GM12891 (cell line): ENCODE measurements at regions not wholly inside any gene's neighbourhood (a gene's known extent, or its start where the extent isn't known, plus 50 kb on each side); places are given as distances from the start of the nearest gene placed in this dataset.
"Not testable (repeated sequence)": the region's sequence is repeated elsewhere in the genome, so short reads cannot be mapped to it uniquely, and the experiment has no call there.

Source experiments
- DNase-seq: peaks from one replicate; pipeline ENCODE4 v3.0.0; 2011; ENCODE audit warnings: low spot score; ENCODE audit not compliant: insufficient read length
- FAIRE-seq: peaks from 2 replicates; lab custom pipeline; 2011; peaks lifted over from hg19 to GRCh38; lab: Jason Lieb, UNC
- PAX5 ChIP-seq: IDR thresholded peaks from 2 replicates; pipeline ENCODE4 v1.6.1; 2011; ENCODE audit warnings: low read length, moderate library complexity, mild to moderate bottlenecking; ENCODE audit not compliant: insufficient read depth, severe bottlenecking
- POLR2A ChIP-seq: IDR thresholded peaks from 2 replicates; pipeline ENCODE4 v1.6.1; 2011; ENCODE audit warnings: low read depth, low read length, control low read depth
- POLR2AphosphoS5 ChIP-seq: IDR thresholded peaks from 2 replicates; pipeline ENCODE4 v1.6.1; 2011; ENCODE audit warnings: low read depth, low read length, control low read depth
- POU2F2 ChIP-seq: IDR thresholded peaks from 2 replicates; pipeline ENCODE4 v1.6.1; 2011; ENCODE audit warnings: low read depth, mild to moderate bottlenecking, control low read depth, low read length, moderate library complexity
- SPI1 ChIP-seq: IDR thresholded peaks from 2 replicates; pipeline ENCODE4 v1.6.1; 2011; ENCODE audit warnings: low read depth, low read length, control low read depth
- TAF1 ChIP-seq: IDR thresholded peaks from 2 replicates; pipeline ENCODE4 v1.6.1; 2011; ENCODE audit warnings: low read depth, low read length, control low read depth

DNA sequence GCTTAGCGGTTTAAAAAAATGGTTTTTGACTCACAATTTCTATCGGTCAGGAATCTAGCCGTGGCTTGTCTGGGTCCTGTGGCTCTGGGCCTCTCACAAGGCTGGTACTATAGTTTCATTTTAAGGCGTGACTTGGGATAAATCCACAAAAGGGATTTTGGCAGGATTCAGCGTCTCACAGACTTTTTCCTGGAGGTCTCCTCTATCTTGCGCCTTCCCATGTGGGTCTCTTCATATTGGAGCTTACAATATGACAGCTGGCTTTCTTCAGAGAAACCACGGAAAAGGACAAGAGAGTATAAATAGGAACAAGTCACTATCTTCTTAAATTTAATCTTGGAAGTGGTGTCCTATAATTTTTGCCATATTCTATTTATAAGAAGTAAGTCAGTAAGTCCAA, 250.5 kb downstream of the DSC3 start:
- no peak for TF ChIP-seq POLR2A
- TF ChIP-seq POLR2AphosphoS5: no peak
- TF ChIP-seq POU2F2: no peak
- no peak for TF ChIP-seq SPI1
- no peak for TF ChIP-seq TAF1
- TF ChIP-seq PAX5: no peak
- no peak for DNase-seq
- FAIRE-seq: no peak

DNA sequence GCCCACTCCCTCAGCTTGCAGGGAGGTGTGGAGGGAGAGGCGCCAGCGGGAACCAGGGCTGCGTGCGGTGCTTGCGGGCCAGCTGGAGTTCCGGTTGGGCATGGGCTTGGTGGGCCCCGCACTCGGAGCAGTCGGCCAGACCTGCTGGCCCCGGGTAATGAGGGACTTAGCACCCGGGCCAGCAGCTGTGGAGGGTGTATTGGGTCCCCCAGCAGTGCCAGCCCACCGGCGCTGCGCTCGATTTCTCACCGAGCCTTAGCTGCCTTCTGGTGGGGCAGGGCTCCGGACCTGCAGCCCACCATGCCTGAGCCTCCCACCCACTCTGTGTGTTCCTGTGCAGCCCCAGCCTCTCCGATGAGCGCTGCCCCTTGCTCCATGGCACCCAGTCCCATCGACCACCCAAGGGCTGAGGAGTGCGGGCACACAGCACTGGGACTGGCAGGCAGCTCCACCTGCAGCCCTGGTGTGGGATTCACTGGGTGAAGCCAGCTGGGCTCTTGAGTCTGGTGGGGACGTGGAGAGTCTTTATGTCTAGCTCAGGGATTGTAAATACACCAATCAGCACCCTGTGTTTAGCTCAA, 254.0 kb downstream of the DSC3 start:
- not testable (repeated sequence) for FAIRE-seq, DNase-seq

DNA sequence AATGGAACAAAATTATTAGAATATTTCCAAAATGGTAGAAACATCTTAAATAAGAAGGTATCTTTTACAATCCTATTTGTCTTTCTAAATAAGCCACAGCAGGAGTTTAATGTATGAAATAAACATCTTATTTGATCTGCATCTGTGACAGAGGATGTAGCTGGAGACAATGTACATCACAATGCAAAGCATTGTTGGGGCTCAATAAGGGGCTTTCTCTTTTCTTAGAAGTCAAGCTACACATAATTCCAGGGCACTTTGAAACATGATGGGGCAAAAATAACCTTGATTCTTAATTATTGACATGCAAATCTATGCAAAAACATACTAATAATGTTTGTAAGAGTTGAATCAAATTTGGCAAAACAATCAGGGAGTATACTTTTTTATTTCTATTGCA, 255.1 kb downstream of the DSC3 start:
- DNase-seq: no peak
- FAIRE-seq: no peak
- TF ChIP-seq PAX5 (no peak), TAF1 (no peak), POLR2AphosphoS5 (no peak), SPI1 (no peak), POU2F2 (no peak), POLR2A (no peak)

DNA sequence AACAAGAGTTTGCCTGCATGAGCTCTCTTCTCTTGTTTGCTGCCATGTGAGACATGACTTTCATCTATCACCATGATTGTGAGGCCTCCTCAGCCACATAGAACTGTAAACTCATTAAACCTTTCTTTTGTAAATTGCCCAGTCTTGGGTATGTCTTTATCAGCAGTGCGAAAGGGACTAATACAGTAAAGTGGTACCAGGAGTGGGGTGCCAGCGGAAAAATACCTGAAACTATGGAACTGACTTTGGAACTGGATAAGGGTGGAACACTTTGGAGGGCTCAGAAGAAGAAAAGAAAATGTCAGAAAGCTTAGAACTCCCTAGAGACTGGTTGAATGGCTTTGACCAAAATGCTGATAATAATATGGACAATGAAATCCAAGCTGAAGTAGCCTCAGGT, 260.9 kb downstream of the DSC3 start:
- DNase-seq (no peak), FAIRE-seq (no peak)
- TF ChIP-seq SPI1 (no peak), POLR2AphosphoS5 (no peak)

DNA sequence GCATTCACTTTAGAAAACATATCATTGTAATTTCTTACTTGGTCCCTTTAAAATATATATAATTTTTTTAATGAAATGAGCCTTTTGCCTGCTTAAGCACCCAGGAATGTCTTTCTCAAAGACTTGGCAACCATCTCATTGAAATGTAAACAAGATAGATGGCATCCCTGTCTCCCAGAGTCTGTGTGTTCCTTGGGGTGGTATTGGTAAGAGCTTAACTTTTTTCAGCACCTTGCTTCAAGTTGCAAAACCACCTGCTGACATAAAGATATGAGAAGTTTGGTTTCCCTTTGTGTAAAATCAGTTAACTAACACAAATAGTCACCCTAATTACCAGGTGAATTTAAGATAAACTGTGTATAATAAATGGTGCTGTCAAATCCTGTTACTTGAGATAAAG, 266.9 kb downstream of the DSC3 start:
- no peak for FAIRE-seq
- no peak for DNase-seq
- TF ChIP-seq SPI1 (no peak), TAF1 (no peak), POLR2A (no peak), PAX5 (no peak), POU2F2 (no peak), POLR2AphosphoS5 (no peak)

DNA sequence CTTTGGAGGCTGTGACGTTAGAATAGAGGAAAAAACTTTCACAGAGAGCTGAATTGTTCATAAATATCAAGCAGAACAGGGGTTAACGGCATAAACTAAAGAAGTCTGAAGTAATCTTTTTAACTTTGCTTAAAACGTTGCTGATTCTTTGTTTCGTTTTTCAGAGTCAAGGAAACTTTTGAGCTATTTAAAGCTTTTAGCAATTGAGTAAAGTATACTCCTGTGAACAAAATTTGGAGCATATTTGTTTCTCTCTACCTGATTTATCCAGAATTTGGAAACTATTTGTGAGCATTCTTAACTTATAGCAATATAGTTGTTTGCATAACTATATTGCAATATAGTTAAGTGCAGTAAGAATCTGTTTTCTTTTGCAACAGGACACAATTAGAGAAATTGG, 270.4 kb downstream of the DSC3 start:
- not testable (repeated sequence) for DNase-seq, FAIRE-seq

DNA sequence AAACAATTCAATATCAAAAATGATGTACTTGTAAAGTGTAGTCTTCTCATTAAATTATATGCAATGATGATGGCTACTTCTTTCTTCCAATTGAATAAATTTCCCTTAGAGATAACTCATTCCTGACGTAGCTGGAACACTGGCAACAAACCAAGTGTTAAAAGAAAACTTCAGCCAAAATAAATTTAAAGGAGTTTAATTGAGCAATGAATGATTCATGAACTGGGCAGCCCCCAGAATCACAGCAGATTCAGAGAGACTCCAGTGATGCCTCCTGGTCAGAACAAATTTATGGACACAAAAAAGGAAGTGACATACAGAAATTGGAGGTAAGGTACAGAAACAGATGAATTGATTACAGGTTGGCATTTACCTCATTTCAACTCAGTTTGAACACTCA, 276.5 kb downstream of the DSC3 start:
- FAIRE-seq (no peak), DNase-seq (no peak)
- TF ChIP-seq TAF1 (no peak), SPI1 (no peak), PAX5 (no peak), POLR2AphosphoS5 (no peak), POLR2A (no peak), POU2F2 (no peak)

DNA sequence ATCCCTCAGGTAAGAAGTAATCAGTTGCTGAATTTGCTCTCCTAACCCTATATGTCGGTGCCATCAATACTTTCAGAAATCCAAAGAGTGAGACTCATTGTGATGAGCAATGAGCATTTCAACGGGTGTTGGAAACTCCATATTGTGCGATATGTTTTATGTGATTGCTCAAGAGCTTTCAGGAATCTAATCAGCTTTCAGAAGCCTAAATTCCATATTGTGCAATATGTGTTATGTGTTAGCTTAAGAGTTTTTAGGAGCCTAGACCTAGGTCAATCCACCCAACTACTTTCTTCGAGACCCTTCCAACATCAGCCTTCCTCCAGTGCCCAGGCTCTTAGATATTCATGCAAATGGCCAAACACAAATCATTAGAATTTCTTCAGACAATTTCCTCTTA, 277.3 kb downstream of the DSC3 start:
- DNase-seq (no peak), FAIRE-seq (no peak)
- TF ChIP-seq SPI1: no peak
- TF ChIP-seq POU2F2: no peak
- TF ChIP-seq POLR2AphosphoS5: no peak
- no peak for TF ChIP-seq TAF1
- TF ChIP-seq PAX5: no peak
- no peak for TF ChIP-seq POLR2A

DNA sequence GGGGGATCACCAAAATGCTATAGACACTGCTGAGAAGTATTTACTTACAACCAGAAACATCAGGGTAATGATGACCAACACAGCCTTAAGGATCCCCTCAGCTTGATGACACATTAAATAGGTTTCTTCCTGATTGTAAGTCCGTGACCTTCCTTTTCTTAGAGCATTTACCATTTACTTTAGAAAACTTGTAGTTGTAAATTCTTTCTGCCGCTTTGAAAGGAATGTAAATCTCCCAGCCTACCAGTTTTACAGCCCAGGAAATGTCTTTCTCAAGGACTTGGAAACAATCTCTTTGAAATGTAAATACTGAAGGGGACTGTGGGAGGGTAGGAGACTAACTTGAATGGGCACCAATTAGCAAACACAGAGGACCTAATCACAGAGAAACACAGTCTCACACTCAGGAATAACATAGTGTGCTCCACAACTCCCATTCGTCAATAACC, 278.6 kb downstream of the DSC3 start:
- DNase-seq (no peak), FAIRE-seq (no peak)
- TF ChIP-seq SPI1 (no peak), PAX5 (no peak), TAF1 (no peak), POU2F2 (no peak), POLR2AphosphoS5 (no peak), POLR2A (no peak)

DNA sequence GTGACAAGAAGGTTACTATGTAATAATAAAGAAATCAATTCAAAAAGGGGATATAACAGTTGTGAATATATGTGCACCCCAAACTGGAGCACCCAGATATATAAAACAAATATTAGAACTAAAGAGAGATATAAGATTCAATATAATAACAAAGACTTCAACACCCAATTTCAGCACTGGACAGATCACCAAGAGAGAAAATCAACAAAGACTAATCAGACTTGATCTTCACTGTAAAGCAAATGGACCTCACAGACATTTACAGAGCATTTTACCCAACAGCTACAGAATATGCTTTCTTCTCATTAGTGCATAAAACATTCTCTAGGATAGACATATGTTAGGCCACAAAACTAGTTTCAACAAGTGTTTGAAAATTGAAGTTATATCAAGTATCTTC, 287.7 kb downstream of the DSC3 start:
- DNase-seq (no peak), FAIRE-seq (no peak)
- no peak for TF ChIP-seq TAF1
- no peak for TF ChIP-seq PAX5
- no peak for TF ChIP-seq SPI1

DNA sequence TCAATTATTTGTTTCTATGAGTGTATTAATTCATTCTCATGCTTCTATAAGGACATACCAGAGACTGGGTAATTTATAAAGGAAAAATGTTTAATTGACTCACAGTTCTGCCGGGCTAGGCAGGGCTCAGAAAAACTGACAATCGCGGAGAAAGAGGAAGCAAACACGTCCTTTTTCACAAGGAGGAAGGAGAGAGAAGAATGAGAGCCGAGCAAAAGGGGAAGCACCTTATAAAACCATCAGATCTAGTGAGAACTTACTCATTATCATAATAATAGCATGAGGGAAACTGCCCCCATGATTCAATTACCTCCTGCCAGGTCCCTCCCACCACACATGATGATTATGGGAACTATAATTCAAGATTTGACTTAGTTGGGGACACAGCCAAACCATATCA, 294.0 kb downstream of the DSC3 start:
- FAIRE-seq: no peak
- no peak for DNase-seq
- TF ChIP-seq POU2F2 (no peak), TAF1 (no peak), POLR2AphosphoS5 (no peak), PAX5 (no peak), POLR2A (no peak), SPI1 (no peak)
